ENCODE measurements at regions not wholly inside any gene's neighbourhood (a gene's known extent, or its start where the extent isn't known, plus 50 kb on each side); places are given as distances from the start of the nearest gene placed in this dataset.

GRCh38 chr4:64682946-64683345 is 273.7 kb upstream of the TECRL start:
- Histone ChIP-seq H3K36me3 (ENCODE audit: insufficient read depth) (no peaks in the 10 kb centered on the region), H3K4me2 (no peak overlapping the region), H2AFZ (no peak overlapping the region), H3K4me1 (ENCODE audit: insufficient read depth) (no peaks in the 10 kb centered on the region), H3K79me2 (replicated peaks; ENCODE audit: insufficient read depth) (no peaks in the 10 kb centered on the region), H4K20me1 (replicated peaks; ENCODE audit: insufficient read depth) (no peaks in the 10 kb centered on the region), H3K4me3 (no peak overlapping the region), H3K27ac (ENCODE audit: low read depth) (no peak overlapping the region), H3K27me3 (ENCODE audit: insufficient read depth) (no peaks in the 10 kb centered on the region), H3K9me2 (ENCODE audit: insufficient read depth) (no peaks in the 10 kb centered on the region), H3F3A (replicated peaks; ENCODE audit: low read depth) (no peaks in the 10 kb centered on the region)
- Mint-ChIP-seq H3K36me3 (ENCODE audit: low read depth) (peaks cover 8% of the 10 kb centered on the region; the same call in 2 of the 3 replicates), H3K27ac (no peak overlapping the region), H3K9me3 (peaks cover 17% of the 10 kb centered on the region), H3K27me3 (ENCODE audit: insufficient read depth, low read depth, poor library complexity) (peaks cover 3% of the 10 kb centered on the region), H3K4me3 (no peak overlapping the region), H3K4me1 (no peaks in the 10 kb centered on the region)
- DNase-seq (ENCODE audit: low spot score) (no peak), ATAC-seq (no peak)
- TF ChIP-seq CREB1 (CRISPR knock-in tag; IDR thresholded peaks at IDR 0.05; ENCODE audit: low read depth) (no peak), ZNF331 (CRISPR knock-in tag; IDR thresholded peaks at IDR 0.05; ENCODE audit: low read depth) (no peak), NANOG (IDR thresholded peaks at IDR 0.05; ENCODE audit: borderline replicate concordance) (no peak), ETS1 (IDR thresholded peaks at IDR 0.05) (no peak), JUNB (IDR thresholded peaks at IDR 0.05; ENCODE audit: unreplicated experiment) (no peak), EZH2phosphoT487 (IDR thresholded peaks at IDR 0.05; ENCODE audit: unreplicated experiment) (no peak), EZH2 (IDR thresholded peaks at IDR 0.05; ENCODE audit: low read depth, unreplicated experiment) (no peak), STAT1 (IDR thresholded peaks at IDR 0.05; ENCODE audit: unreplicated experiment) (no peak), POLR2AphosphoS5 (IDR thresholded peaks at IDR 0.05; ENCODE audit: low read depth) (no peak), ZNF114 (CRISPR knock-in tag; IDR thresholded peaks at IDR 0.05) (no peak)
- TF ChIP-seq, protein P1, sequence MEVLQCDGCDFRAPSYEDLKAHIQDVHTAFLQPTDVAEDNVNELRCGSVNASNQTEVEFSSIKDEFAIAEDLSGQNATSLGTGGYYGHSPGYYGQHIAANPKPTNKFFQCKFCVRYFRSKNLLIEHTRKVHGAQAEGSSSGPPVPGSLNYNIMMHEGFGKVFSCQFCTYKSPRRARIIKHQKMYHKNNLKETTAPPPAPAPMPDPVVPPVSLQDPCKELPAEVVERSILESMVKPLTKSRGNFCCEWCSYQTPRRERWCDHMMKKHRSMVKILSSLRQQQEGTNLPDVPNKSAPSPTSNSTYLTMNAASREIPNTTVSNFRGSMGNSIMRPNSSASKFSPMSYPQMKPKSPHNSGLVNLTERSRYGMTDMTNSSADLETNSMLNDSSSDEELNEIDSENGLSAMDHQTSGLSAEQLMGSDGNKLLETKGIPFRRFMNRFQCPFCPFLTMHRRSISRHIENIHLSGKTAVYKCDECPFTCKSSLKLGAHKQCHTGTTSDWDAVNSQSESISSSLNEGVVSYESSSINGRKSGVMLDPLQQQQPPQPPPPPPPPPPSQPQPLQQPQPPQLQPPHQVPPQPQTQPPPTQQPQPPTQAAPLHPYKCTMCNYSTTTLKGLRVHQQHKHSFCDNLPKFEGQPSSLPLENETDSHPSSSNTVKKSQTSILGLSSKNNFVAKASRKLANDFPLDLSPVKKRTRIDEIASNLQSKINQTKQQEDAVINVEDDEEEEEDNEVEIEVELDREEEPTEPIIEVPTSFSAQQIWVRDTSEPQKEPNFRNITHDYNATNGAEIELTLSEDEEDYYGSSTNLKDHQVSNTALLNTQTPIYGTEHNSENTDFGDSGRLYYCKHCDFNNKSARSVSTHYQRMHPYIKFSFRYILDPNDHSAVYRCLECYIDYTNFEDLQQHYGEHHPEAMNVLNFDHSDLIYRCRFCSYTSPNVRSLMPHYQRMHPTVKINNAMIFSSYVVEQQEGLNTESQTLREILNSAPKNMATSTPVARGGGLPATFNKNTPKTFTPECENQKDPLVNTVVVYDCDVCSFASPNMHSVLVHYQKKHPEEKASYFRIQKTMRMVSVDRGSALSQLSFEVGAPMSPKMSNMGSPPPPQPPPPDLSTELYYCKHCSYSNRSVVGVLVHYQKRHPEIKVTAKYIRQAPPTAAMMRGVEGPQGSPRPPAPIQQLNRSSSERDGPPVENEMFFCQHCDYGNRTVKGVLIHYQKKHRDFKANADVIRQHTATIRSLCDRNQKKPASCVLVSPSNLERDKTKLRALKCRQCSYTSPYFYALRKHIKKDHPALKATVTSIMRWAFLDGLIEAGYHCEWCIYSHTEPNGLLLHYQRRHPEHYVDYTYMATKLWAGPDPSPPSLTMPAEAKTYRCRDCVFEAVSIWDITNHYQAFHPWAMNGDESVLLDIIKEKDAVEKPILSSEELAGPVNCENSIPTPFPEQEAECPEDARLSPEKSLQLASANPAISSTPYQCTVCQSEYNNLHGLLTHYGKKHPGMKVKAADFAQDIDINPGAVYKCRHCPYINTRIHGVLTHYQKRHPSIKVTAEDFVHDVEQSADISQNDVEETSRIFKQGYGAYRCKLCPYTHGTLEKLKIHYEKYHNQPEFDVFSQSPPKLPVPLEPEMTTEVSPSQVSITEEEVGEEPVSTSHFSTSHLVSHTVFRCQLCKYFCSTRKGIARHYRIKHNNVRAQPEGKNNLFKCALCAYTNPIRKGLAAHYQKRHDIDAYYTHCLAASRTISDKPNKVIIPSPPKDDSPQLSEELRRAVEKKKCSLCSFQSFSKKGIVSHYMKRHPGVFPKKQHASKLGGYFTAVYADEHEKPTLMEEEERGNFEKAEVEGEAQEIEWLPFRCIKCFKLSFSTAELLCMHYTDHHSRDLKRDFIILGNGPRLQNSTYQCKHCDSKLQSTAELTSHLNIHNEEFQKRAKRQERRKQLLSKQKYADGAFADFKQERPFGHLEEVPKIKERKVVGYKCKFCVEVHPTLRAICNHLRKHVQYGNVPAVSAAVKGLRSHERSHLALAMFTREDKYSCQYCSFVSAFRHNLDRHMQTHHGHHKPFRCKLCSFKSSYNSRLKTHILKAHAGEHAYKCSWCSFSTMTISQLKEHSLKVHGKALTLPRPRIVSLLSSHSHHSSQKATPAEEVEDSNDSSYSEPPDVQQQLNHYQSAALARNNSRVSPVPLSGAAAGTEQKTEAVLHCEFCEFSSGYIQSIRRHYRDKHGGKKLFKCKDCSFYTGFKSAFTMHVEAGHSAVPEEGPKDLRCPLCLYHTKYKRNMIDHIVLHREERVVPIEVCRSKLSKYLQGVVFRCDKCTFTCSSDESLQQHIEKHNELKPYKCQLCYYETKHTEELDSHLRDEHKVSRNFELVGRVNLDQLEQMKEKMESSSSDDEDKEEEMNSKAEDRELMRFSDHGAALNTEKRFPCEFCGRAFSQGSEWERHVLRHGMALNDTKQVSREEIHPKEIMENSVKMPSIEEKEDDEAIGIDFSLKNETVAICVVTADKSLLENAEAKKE (CRISPR knock-in tag; IDR thresholded peaks at IDR 0.05) = no peak
- TF ChIP-seq, protein P2, sequence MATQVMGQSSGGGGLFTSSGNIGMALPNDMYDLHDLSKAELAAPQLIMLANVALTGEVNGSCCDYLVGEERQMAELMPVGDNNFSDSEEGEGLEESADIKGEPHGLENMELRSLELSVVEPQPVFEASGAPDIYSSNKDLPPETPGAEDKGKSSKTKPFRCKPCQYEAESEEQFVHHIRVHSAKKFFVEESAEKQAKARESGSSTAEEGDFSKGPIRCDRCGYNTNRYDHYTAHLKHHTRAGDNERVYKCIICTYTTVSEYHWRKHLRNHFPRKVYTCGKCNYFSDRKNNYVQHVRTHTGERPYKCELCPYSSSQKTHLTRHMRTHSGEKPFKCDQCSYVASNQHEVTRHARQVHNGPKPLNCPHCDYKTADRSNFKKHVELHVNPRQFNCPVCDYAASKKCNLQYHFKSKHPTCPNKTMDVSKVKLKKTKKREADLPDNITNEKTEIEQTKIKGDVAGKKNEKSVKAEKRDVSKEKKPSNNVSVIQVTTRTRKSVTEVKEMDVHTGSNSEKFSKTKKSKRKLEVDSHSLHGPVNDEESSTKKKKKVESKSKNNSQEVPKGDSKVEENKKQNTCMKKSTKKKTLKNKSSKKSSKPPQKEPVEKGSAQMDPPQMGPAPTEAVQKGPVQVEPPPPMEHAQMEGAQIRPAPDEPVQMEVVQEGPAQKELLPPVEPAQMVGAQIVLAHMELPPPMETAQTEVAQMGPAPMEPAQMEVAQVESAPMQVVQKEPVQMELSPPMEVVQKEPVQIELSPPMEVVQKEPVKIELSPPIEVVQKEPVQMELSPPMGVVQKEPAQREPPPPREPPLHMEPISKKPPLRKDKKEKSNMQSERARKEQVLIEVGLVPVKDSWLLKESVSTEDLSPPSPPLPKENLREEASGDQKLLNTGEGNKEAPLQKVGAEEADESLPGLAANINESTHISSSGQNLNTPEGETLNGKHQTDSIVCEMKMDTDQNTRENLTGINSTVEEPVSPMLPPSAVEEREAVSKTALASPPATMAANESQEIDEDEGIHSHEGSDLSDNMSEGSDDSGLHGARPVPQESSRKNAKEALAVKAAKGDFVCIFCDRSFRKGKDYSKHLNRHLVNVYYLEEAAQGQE (IDR thresholded peaks at IDR 0.05; ENCODE audit: unreplicated experiment) = no peak
- TF ChIP-seq, protein P3, sequence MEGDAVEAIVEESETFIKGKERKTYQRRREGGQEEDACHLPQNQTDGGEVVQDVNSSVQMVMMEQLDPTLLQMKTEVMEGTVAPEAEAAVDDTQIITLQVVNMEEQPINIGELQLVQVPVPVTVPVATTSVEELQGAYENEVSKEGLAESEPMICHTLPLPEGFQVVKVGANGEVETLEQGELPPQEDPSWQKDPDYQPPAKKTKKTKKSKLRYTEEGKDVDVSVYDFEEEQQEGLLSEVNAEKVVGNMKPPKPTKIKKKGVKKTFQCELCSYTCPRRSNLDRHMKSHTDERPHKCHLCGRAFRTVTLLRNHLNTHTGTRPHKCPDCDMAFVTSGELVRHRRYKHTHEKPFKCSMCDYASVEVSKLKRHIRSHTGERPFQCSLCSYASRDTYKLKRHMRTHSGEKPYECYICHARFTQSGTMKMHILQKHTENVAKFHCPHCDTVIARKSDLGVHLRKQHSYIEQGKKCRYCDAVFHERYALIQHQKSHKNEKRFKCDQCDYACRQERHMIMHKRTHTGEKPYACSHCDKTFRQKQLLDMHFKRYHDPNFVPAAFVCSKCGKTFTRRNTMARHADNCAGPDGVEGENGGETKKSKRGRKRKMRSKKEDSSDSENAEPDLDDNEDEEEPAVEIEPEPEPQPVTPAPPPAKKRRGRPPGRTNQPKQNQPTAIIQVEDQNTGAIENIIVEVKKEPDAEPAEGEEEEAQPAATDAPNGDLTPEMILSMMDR (conservative IDR thresholded peaks at IDR 0.05; ENCODE audit: low read depth in 2 of 2) = no peak

Data from GM23338 (cell line).